ENCODE measurements at regions not wholly inside any gene's neighbourhood (a gene's known extent, or its start where the extent isn't known, plus 50 kb on each side); places are given as distances from the start of the nearest gene placed in this dataset.
"Not testable (repeated sequence)": the region's sequence is repeated elsewhere in the genome, so short reads cannot be mapped to it uniquely, and the experiment has no call there.

DNA sequence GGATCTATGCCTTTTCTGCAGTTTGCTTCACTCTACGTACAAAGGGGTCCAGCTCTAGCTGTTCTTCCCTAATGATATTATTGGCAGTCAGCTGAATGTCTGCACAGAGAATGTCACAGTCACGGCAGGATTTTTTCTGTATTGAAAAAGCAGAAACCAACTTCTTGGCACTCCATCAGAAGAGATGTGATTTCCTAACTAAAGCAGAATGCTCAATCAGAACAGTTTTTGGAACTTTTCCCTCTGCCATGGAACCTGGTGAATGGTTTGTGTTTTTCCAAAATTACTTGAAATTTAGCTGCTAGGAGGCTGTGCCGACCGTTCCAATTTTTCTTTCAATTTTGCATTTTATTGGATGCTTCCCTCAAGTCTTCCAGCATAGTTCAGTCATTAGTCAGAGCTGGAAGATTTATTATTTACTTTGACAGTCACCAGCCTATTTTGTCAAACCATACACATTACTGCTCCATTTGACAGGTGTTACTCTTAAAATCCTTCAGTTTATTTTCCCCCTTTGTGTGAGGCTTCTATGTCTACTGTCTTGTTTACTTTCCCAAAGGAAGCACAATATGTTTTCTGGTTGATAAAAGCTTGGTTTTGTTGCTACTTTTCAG is 259.6 kb upstream of the EPHA7 start:
- DNase-seq (ENCODE audit: extremely low read depth in 1 of 11, low read depth in 9 of 11, low spot score in 4 of 11) = no peak

GRCh38 chr6:93677264-93677965 is 258.1 kb upstream of the EPHA7 start:
- DNase-seq (ENCODE audit: extremely low read depth in 1 of 11, low read depth in 9 of 11, low spot score in 4 of 11) = no peak

DNA sequence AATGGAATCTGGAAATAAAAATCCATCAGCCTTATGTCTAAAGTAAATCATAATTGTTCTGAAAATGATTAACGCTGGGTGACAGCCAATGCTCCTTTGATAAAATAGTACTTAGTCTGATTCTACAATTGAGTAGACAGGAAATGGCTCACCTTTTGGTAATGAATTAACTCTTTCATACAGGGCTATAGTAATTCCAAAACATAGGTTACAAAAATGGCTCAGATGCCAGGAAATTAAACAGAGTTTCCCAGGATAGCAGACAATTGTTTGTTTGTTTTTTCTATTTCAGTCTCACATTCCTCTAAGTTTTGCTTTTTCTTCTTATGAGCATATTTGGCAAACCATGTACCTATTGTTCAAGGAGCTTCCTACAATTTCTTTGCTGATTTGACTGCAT is 257.2 kb upstream of the EPHA7 start:
- DNase-seq (ENCODE audit: extremely low read depth in 1 of 11, low read depth in 9 of 11, low spot score in 4 of 11) = no peak

- no peak for DNase-seq (ENCODE audit: extremely low read depth in 1 of 11, low read depth in 9 of 11, low spot score in 4 of 11)
Observed at GRCh38 chr6:93675856-93676417, 256.6 kb upstream of the EPHA7 start.

DNA sequence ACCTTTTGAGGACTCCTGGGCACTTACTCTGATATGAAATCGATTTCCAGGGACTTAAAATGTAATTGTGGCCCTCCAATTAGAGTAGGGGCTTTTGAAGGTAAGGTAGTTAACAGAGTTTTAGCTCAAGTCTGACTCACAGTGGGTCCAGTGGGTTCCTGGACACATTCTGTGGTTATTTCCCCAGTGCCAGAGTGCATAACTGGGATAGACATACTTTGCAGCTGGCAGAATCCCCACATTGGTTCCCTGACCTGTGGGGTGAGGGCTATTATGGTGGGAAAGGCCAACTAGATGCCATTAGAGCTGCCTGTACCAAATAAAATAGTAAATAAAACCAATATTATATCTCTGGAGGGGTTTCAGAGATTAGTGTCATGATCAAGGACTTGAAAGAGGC is 243.8 kb upstream of the EPHA7 start:
- DNase-seq (ENCODE audit: extremely low read depth in 1 of 11, low read depth in 9 of 11, low spot score in 4 of 11) = no peak

DNA sequence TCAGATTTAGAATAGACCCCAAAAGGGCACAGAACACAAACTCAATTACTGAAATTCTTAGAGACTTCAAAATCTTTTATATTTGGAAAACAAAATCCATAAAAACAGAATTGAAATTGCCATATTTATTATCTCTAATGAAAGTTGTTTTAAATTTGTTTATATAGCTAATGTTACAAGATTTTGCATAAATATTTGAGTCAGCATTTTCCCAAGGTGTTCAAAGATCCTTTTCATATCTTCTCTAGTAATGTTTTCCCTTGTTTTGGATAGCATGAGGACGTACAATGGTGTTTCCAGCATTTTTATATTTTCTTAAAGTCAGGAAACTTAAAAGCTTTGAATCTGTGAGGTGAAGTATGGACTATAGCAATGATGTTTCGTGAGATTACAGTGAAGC is 235.2 kb upstream of the EPHA7 start:
- no peak for DNase-seq (ENCODE audit: extremely low read depth in 1 of 11, low read depth in 9 of 11, low spot score in 4 of 11)

DNA sequence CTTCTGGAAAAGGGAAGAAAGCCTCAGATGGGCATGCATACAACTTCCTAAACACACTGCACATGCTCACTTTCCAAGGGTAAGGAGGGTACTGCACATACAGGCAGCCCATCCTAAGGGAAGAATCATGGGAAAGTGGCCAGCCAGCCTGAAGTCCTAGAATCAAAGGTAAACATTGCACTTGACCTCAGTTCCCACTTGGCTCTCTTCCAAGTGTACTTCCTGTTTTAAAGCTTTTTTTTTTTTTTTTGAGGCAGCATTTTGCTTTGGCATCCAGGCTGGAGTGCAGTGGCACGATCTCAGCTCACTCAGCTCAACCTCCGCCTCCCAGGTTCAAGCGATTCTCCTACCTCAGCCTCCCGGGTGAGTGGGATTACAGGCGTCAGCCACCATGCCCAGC is 225.3 kb upstream of the EPHA7 start:
- DNase-seq (ENCODE audit: extremely low read depth in 1 of 11, low read depth in 9 of 11, low spot score in 4 of 11) = no peak

GRCh38 chr6:93639126-93639525 is 219.8 kb upstream of the EPHA7 start:
- DNase-seq (ENCODE audit: extremely low read depth in 1 of 11, low read depth in 9 of 11, low spot score in 4 of 11) = no peak

GRCh38 chr6:93636987-93637664 is 217.8 kb upstream of the EPHA7 start:
- not testable (repeated sequence) for DNase-seq (ENCODE audit: extremely low read depth in 1 of 11, low read depth in 9 of 11, low spot score in 4 of 11)

DNA sequence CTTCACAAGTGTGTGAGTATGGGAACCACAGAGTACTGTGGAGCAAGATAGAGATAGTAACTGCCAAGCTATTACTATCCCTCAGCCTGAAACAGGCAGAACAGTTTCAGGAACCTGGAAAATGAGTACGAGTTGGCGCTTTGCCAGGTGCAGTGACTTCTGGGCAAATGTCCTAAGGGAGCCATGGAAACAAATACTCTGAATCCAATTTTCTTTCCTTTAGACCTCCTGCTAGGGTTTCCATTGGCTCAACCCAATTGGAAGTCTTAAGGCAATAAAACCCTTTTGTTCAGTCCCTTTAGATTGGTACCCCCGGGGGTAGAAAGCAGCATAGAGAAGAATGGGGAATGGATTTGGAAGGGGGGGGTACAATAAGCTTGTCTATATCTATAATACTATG is 205.0 kb upstream of the EPHA7 start:
- DNase-seq (ENCODE audit: extremely low read depth in 1 of 11, low read depth in 9 of 11, low spot score in 4 of 11) = no peak

- no peak for DNase-seq (ENCODE audit: extremely low read depth in 1 of 11, low read depth in 9 of 11, low spot score in 4 of 11)
Observed at GRCh38 chr6:93621442-93621841, 202.1 kb upstream of the EPHA7 start.

- no peak for DNase-seq (ENCODE audit: extremely low read depth in 1 of 11, low read depth in 9 of 11, low spot score in 4 of 11)
Observed at GRCh38 chr6:93604951-93605350, 185.6 kb upstream of the EPHA7 start.

DNA sequence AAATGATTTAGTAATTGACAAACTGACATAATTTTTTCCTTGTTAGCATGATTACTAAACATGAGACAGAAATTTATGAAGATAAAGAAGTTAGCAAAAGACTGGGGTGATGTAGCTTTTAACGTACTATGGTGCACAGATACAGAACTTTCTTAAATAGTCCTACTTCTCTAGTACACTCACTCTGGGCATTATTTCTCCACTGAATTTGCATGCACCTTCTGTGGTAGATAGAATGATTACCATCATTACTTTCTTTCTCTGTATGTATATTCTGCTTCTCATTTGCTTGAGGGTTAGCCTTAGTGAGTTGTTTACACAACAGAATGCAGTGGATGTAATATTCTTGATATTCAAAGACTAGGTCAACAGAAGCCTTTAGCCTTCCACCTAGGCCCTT is 173.1 kb upstream of the EPHA7 start:
- DNase-seq (ENCODE audit: extremely low read depth in 1 of 11, low read depth in 9 of 11, low spot score in 4 of 11) = no peak

DNA sequence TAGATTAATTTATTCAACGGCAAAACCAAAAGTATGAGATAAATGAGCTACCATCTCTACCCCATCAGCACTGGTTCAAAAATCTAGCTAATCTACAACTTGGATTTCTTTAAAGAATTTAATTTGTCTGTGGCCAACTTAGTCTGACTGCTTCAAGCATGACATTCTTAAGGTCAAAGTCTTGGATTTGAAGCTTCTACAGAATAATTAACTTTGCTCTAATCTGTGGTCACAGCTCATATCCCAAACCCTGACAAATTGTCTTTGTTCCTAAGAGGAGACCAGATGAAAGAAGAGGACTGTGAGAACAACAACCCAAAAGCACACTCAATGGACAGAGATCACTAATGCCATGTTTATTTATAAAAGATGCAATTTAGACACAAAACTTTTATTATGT is 166.9 kb upstream of the EPHA7 start:
- DNase-seq (ENCODE audit: extremely low read depth in 1 of 11, low read depth in 9 of 11, low spot score in 4 of 11) = peak in 3 of 11 donors; percentile 11 to 32 (median 12)

GRCh38 chr6:93584300-93584699 is 164.9 kb upstream of the EPHA7 start:
- no peak for DNase-seq (ENCODE audit: extremely low read depth in 1 of 11, low read depth in 9 of 11, low spot score in 4 of 11)

GRCh38 chr6:93581371-93581770 is 162.0 kb upstream of the EPHA7 start:
- DNase-seq (ENCODE audit: extremely low read depth in 1 of 11, low read depth in 9 of 11, low spot score in 4 of 11) = peak in 4 of 11 donors; percentile 14 to 43 (median 29)

DNA sequence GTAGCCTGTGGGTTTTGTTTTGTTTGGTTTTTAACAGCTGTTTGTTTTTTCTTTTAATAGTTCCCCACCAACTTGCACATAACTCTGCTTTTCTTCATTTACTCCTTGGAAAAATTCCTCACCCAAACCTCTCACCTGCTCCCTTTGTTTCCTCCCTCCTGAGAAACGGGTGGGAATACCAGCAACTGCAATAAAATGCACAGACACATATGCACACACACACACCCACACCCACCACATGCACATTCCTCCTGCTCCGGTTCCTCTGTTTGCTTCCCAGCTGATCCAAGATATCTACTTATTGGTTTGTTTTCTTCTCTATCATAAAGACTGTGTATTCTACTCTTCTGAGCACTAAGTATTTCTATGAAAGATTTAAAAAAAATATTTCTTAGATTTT is 161.1 kb upstream of the EPHA7 start:
- DNase-seq (ENCODE audit: extremely low read depth in 1 of 11, low read depth in 9 of 11, low spot score in 4 of 11) = no peak

- no peak for DNase-seq (ENCODE audit: extremely low read depth in 1 of 11, low read depth in 9 of 11, low spot score in 4 of 11)
Observed at GRCh38 chr6:93575495-93576267, 156.3 kb upstream of the EPHA7 start.

GRCh38 chr6:93574299-93574698 is 154.9 kb upstream of the EPHA7 start:
- DNase-seq (ENCODE audit: extremely low read depth in 1 of 11, low read depth in 9 of 11, low spot score in 4 of 11) = no peak

DNA sequence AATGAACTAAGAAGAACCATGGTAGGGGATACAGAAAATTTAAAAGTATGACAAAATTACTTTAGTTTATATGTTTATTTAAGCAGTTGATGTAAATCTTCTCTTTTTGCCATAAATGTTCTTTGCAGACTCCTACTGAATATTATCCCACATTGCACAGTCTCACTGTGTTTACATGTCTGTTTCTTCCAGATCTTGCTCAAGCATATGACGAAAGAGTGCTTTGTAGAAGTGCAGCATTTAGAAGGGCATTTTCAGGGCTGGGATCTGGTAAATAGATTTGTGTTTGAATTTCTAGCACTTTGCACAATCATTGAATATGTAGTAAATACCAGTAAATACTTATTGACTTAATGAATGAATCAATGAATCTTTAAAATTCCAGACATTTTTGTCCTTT is 152.0 kb upstream of the EPHA7 start:
- DNase-seq (ENCODE audit: extremely low read depth in 1 of 11, low read depth in 9 of 11, low spot score in 4 of 11) = no peak
